Stimulated activated CD8-positive, alpha-beta memory T cell treated with anti-CD3 and anti-CD28 coated beads, Interleukin-7, amount 100 ng/mL, for 48 hours (primary cell): ENCODE measurements at regions not wholly inside any gene's neighbourhood (a gene's known extent, or its start where the extent isn't known, plus 50 kb on each side); places are given as distances from the start of the nearest gene placed in this dataset.

Experiments
- DNase-seq, 2 donors: peaks; one replicate each; pipeline ENCODE4 v3.0.0-alpha.2; 2020; ENCODE audit warnings: low read depth in 1 of 2; ENCODE audit errors: extremely low read depth in 1 of 2

GRCh38 chr9:14433351-14434157 is 119.6 kb upstream of the NFIB start:
- no peak for DNase-seq

- DNase-seq = no peak
Measured at GRCh38 chr9:14432666-14433350, 118.9 kb upstream of the NFIB start.

- peak in 1 of 2 donors; percentile 4 for DNase-seq
Measured at GRCh38 chr9:14428781-14429230, 114.9 kb upstream of the NFIB start.

DNA sequence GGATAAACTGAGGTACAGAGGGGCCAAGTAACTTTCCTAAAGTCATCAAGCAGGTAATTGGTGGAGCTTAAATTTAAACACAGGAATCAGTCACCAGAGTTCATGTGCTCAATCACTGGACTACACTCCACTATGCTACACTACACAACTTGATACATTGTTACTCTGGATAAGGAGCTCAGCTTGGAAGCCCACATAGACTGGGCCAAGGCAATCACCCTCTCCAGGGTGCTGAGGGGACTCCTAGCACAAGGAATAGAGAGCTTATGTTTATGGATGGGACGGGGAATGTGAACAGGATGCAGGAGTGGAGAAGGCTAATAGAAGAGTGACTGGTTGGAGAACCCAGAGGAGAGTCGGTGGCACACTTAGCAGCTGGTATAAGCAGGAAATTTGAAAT is 113.5 kb upstream of the NFIB start:
- DNase-seq = no peak

- DNase-seq = no peak
Measured at GRCh38 chr9:14424983-14425382, 111.0 kb upstream of the NFIB start.

DNA sequence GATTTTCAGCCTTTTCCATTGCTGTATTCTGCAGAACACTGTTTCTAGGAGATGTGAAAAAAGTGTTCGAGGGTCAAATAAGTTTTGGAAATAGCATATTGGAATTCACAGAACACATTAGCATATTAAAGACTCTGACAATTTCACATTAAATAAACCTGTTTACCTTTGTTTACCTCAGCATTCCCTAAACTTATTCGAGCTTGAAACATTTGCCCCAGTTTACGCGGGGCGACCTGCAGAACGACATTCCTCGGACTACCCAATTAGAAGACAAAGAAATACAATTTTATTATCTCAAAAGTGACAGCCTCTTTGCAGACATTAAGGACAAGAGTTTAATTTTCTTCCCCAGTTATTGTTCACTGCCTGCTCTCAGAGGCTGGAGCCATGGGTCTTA is 110.3 kb upstream of the NFIB start:
- DNase-seq = no peak

- no peak for DNase-seq
Measured at GRCh38 chr9:14423815-14424261, 109.9 kb upstream of the NFIB start.

- no peak for DNase-seq
Measured at GRCh38 chr9:14421291-14421690, 107.3 kb upstream of the NFIB start.

- DNase-seq = no peak
Measured at GRCh38 chr9:14418941-14419937, 105.3 kb upstream of the NFIB start.

GRCh38 chr9:14418301-14418940 is 104.5 kb upstream of the NFIB start:
- no peak for DNase-seq

- DNase-seq = no peak
Measured at GRCh38 chr9:14417237-14417636, 103.3 kb upstream of the NFIB start.

GRCh38 chr9:14415947-14416346 is 102.0 kb upstream of the NFIB start:
- no peak for DNase-seq

GRCh38 chr9:14413812-14414211 is 99.9 kb upstream of the NFIB start:
- DNase-seq = no peak

GRCh38 chr9:14412775-14413174 is 98.8 kb upstream of the NFIB start:
- DNase-seq = no peak

- no peak for DNase-seq
Measured at GRCh38 chr9:14406463-14406862, 92.5 kb upstream of the NFIB start.

DNA sequence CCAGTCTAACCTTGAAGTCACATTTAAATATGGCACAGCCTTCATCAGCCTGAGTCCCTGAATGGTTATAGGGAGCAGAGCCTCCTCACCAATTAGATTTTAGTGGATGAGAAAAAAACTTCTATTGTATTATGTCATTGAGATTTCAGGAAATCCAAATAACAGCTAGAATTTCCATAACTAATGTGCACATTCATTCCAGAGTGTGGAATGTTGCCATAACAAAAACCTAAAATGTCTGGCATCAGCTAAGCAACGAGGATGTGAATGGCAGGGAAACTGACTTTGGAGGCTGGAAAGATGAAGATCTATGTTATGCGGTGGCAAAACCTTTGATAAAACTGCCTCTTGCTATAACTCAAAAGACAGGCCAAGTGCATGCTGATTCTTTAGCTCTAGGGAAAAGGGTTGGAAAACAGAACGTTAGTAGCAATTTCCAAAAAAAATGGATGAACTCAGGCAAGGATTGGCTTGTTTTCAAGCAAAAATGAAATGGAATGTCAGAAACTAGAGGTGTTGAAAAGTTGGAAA is 91.3 kb upstream of the NFIB start:
- no peak for DNase-seq

DNA sequence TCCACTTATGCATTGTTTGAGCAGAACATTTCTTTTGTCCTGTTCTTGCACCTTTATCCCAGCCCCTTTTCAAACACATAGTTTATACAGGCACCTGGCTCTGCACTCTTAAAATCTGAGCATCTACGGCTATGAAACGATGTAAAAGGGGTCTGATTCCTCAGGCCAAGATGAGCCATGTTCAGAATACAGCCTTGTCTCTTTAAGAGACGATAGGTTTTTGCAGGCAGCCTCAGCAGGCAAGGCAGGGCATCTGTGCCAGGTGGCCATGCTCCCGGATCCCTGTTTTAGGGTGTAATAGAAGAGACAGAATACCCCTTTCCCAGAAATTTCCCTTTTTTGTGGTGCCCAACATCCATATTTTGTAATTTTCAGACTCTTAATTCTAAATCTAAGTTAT is 89.1 kb upstream of the NFIB start:
- no peak for DNase-seq

DNA sequence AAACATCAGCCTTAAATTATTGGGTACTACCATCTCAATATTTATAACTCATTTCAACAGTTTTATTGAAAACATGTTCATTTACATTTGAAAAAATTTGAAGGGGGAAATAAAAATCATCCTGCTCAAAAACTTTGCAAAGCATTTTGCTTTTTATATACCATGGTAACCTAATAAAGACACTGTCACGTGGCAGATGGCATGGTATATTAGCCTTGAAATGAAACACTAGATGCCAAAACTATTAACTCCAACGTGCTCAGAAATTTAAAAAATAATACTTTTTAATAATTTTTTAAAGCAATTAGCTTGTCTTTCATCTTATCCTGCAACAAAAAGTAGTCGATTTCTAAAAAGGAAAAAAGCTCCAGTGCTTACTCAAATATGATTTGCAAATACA is 88.6 kb upstream of the NFIB start:
- DNase-seq = no peak

DNA sequence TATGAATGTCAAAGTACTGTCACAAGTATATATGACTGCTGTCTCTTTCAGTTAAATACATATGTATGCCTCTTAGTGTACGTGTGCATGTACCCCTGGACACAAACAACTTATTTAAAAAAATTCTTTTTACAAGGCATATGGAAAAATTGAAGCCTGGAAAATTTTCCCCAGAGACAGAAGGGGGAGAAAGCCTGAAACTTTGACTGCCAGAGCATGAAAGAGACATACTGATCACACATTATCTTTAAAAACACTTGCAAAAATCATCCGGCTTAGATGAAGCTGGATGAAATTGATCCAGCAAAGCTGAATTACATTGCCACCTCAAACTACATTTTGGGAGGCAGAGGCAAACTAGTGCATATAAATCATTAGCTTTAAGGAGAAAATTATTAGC is 88.0 kb upstream of the NFIB start:
- DNase-seq = no peak

DNA sequence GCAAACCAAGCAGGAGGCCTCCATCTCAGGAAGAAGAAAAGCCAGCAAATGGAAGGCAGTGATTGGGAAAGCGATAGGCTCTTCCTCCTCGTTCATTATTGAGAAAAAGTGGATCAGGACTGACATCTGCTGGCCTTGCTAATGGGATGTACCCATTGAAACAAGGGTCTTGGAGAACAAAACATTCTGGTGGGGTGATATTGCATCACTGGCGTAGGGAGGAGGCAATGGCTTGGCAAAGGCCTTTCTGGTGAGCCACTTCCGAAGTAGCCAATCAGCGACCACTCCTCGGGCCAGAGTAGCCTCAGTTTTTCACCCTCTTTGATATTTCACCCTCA is 86.7 kb upstream of the NFIB start:
- DNase-seq = no peak
